ENCODE measurements at regions not wholly inside any gene's neighbourhood (a gene's known extent, or its start where the extent isn't known, plus 50 kb on each side); places are given as distances from the start of the nearest gene placed in this dataset.

GRCh38 chr3:34037260-34037659, 238.8 kb downstream of the PDCD6IP start:
- DNase-seq = no peak
- H3K4me3 Mint-ChIP-seq = no peak overlapping the region
- H3K27ac Mint-ChIP-seq = no peak overlapping the region
- H3K27me3 Mint-ChIP-seq = no peaks in the 10 kb centered on the region
- H3K36me3 Mint-ChIP-seq (ENCODE audit: low read depth) = no peaks in the 10 kb centered on the region
- TF ChIP-seq, protein P1, sequence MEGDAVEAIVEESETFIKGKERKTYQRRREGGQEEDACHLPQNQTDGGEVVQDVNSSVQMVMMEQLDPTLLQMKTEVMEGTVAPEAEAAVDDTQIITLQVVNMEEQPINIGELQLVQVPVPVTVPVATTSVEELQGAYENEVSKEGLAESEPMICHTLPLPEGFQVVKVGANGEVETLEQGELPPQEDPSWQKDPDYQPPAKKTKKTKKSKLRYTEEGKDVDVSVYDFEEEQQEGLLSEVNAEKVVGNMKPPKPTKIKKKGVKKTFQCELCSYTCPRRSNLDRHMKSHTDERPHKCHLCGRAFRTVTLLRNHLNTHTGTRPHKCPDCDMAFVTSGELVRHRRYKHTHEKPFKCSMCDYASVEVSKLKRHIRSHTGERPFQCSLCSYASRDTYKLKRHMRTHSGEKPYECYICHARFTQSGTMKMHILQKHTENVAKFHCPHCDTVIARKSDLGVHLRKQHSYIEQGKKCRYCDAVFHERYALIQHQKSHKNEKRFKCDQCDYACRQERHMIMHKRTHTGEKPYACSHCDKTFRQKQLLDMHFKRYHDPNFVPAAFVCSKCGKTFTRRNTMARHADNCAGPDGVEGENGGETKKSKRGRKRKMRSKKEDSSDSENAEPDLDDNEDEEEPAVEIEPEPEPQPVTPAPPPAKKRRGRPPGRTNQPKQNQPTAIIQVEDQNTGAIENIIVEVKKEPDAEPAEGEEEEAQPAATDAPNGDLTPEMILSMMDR (IDR thresholded peaks at IDR 0.05) = no peak
- intact Hi-C loops (cut with micrococcal nuclease) = no loop called here
- no peaks in the 10 kb centered on the region for H3K4me1 Mint-ChIP-seq
- no peaks in the 10 kb centered on the region for H3K9me3 Mint-ChIP-seq
- ChIA-PET CTCF (no interaction called here), POLR2A (no interaction called here)
- no peak for ATAC-seq (ENCODE audit: low read depth)

- Mint-ChIP-seq H3K4me1 (no peaks in the 10 kb centered on the region), H3K9me3 (no peaks in the 10 kb centered on the region), H3K27me3 (no peaks in the 10 kb centered on the region), H3K4me3 (no peak overlapping the region), H3K27ac (no peak overlapping the region), H3K36me3 (ENCODE audit: low read depth) (no peaks in the 10 kb centered on the region)
- ATAC-seq (ENCODE audit: low read depth) (no peak), DNase-seq (no peak)
- TF ChIP-seq, protein P1 (IDR thresholded peaks at IDR 0.05) = no peak
- ChIA-PET POLR2A (no interaction called here), CTCF (no interaction called here)
- intact Hi-C loops (cut with micrococcal nuclease) = no loop called here
Measured at GRCh38 chr3:34038131-34038530, 239.7 kb downstream of the PDCD6IP start.

GRCh38 chr3:34046154-34046553, 247.7 kb downstream of the PDCD6IP start:
- intact Hi-C loops (cut with micrococcal nuclease) = no loop called here
- no peaks in the 10 kb centered on the region for H3K36me3 Mint-ChIP-seq (ENCODE audit: low read depth)
- H3K4me3 Mint-ChIP-seq = no peak overlapping the region
- no peaks in the 10 kb centered on the region for H3K9me3 Mint-ChIP-seq
- TF ChIP-seq, protein P1 (IDR thresholded peaks at IDR 0.05) = no peak
- ChIA-PET POLR2A (no interaction called here), CTCF (no interaction called here)
- no peak for DNase-seq
- no peaks in the 10 kb centered on the region for H3K4me1 Mint-ChIP-seq
- no peak overlapping the region for H3K27ac Mint-ChIP-seq
- no peaks in the 10 kb centered on the region for H3K27me3 Mint-ChIP-seq
- no peak for ATAC-seq (ENCODE audit: low read depth)

DNA sequence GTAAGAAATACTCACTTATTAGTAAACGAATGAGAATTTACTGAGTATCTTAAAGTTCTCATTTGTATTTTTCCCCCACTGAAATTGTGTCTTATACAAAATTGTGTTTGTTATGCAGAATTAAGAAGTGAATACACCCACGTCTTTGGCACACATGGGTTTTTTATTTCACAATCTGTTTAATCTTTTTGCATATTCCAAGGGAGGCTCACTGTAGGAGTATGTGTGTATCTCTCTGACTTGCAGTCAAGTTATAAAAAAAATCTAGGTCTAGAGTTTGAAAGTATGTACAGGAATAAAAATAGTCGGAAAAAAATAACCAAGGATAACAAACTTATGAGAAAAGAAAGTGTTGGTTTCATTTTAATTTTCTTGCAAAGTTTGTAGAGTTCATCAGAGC, 255.2 kb downstream of the PDCD6IP start:
- no peak overlapping the region for H3K27ac Mint-ChIP-seq
- no peak overlapping the region for H3K4me3 Mint-ChIP-seq
- ChIA-PET POLR2A (no interaction called here), CTCF (no interaction called here)
- peaks cover 7% of the 10 kb centered on the region for H3K4me1 Mint-ChIP-seq
- no peak for ATAC-seq (ENCODE audit: low read depth)
- no peaks in the 10 kb centered on the region for H3K36me3 Mint-ChIP-seq (ENCODE audit: low read depth)
- TF ChIP-seq, protein P1 (IDR thresholded peaks at IDR 0.05) = no peak
- no peaks in the 10 kb centered on the region for H3K27me3 Mint-ChIP-seq
- H3K9me3 Mint-ChIP-seq = no peaks in the 10 kb centered on the region
- intact Hi-C loops (cut with micrococcal nuclease) = no loop called here
- no peak for DNase-seq

GRCh38 chr3:34056181-34056910, 257.9 kb downstream of the PDCD6IP start:
- ChIA-PET CTCF (no interaction called here), POLR2A (no interaction called here)
- Mint-ChIP-seq H3K27ac (no peak overlapping the region), H3K9me3 (no peaks in the 10 kb centered on the region), H3K36me3 (ENCODE audit: low read depth) (no peaks in the 10 kb centered on the region), H3K4me3 (no peak overlapping the region), H3K27me3 (no peaks in the 10 kb centered on the region), H3K4me1 (peaks cover 7% of the 10 kb centered on the region)
- TF ChIP-seq, protein P1 (IDR thresholded peaks at IDR 0.05) = no peak
- DNase-seq (no peak), ATAC-seq (ENCODE audit: low read depth) (no peak)
- intact Hi-C loops (cut with micrococcal nuclease) = no loop called here

All from activated B cell treated with CpG ODN at 0.5 μM for 24 hours (primary cell).